PFSK-1 (cell line): ENCODE measurements at regions not wholly inside any gene's neighbourhood (a gene's known extent, or its start where the extent isn't known, plus 50 kb on each side); places are given as distances from the start of the nearest gene placed in this dataset.

Experiments used
- POLR2AphosphoS5 ChIP-seq: IDR thresholded peaks from 2 replicates; pipeline ENCODE4 v1.6.1; 2012; ENCODE audit warnings: low read depth, mild to moderate bottlenecking, control low read depth, low read length, moderate library complexity
- REST ChIP-seq, 2 experiments: IDR thresholded peaks; 2 replicates each; pipeline versions ENCODE4 v1.6.1 to v1.8.0; 2011 to 2012; ENCODE audit warnings: low read depth in 2 of 2, low read length in 2 of 2, control low read depth in 1 of 2, inconsistent platforms in 1 of 2, mild to moderate bottlenecking in 1 of 2, moderate library complexity in 1 of 2; ENCODE audit not compliant: insufficient read depth in 1 of 2

GRCh38 chr1:101595881-101596374 is 359.1 kb downstream of the S1PR1 start:
- no peak for TF ChIP-seq POLR2AphosphoS5
- TF ChIP-seq REST (IDR thresholded peaks at IDR 0.05; ENCODE audit: insufficient read depth in 1 of 2, low read depth in 2 of 2, low read length in 2 of 2), result no peak
